NT2/D1 (cell line): ENCODE measurements at regions not wholly inside any gene's neighbourhood (a gene's known extent, or its start where the extent isn't known, plus 50 kb on each side); places are given as distances from the start of the nearest gene placed in this dataset.

Source experiments
- SUZ12 ChIP-seq: IDR thresholded peaks from 2 replicates; pipeline ENCODE4 v1.6.1; 2011; ENCODE audit not compliant: insufficient read length, insufficient read depth; ENCODE audit errors: extremely low read depth
- YY1 ChIP-seq: IDR thresholded peaks from 2 replicates; pipeline ENCODE4 v1.6.1; 2011; ENCODE audit not compliant: insufficient read length, insufficient read depth
- ZNF274 ChIP-seq: IDR thresholded peaks from 2 replicates; pipeline ENCODE4 v1.6.1; 2011; ENCODE audit warnings: mild to moderate bottlenecking, low read depth, low read length

- TF ChIP-seq SUZ12 (no peak), YY1 (no peak), ZNF274 (no peak)
These were observed 283.4 kb downstream of the PRDM2 start for GRCh38 chr1:13983393-13983792.
